ENCODE measurements at regions not wholly inside any gene's neighbourhood (a gene's known extent, or its start where the extent isn't known, plus 50 kb on each side); places are given as distances from the start of the nearest gene placed in this dataset.

- Histone ChIP-seq H3K9me3 (ENCODE audit: control insufficient read depth, low read length) (no peaks in the 10 kb centered on the region), H3K79me2 (no peaks in the 10 kb centered on the region), H3K27ac (no peak overlapping the region), H3K4me2 (ENCODE audit: low read length) (no peak overlapping the region), H3K4me1 (no peaks in the 10 kb centered on the region), H3K36me3 (ENCODE audit: control insufficient read depth, insufficient read depth, low read length) (no peaks in the 10 kb centered on the region), H3K9ac (no peak overlapping the region), H2AFZ (no peak overlapping the region), H3K27me3 (ENCODE audit: control insufficient read depth, insufficient read depth, low read length) (no peaks in the 10 kb centered on the region), H3K4me3 (ENCODE audit: low read depth, low read length) (no peak overlapping the region)
- TF ChIP-seq CTCF (IDR thresholded peaks at IDR 0.05): no peak
These were observed 1200.7 kb downstream of the SLITRK1 start for GRCh38 chr13:82681535-82681934.

GRCh38 chr13:82678052-82678451 lies 1204.2 kb downstream of the SLITRK1 start:
- H3K4me1 ChIP-seq: no peaks in the 10 kb centered on the region

GRCh38 chr13:82675024-82675423 lies 1207.2 kb downstream of the SLITRK1 start:
- no peak for TF ChIP-seq CTCF (IDR thresholded peaks at IDR 0.05)
- Histone ChIP-seq H3K9ac (no peak overlapping the region), H3K27me3 (ENCODE audit: control insufficient read depth, insufficient read depth, low read length) (no peaks in the 10 kb centered on the region), H3K79me2 (no peaks in the 10 kb centered on the region), H3K4me2 (ENCODE audit: low read length) (no peak overlapping the region), H3K27ac (no peak overlapping the region), H3K4me3 (ENCODE audit: low read depth, low read length) (no peak overlapping the region), H2AFZ (no peak overlapping the region), H3K36me3 (ENCODE audit: control insufficient read depth, insufficient read depth, low read length) (no peaks in the 10 kb centered on the region), H3K4me1 (no peaks in the 10 kb centered on the region), H3K9me3 (ENCODE audit: control insufficient read depth, low read length) (no peaks in the 10 kb centered on the region)

More at GRCh38 chr13:82678052-82678451, 1204.2 kb downstream of the SLITRK1 start:
- Histone ChIP-seq H3K36me3 (ENCODE audit: control insufficient read depth, insufficient read depth, low read length) (no peaks in the 10 kb centered on the region), H3K79me2 (no peaks in the 10 kb centered on the region), H3K4me2 (ENCODE audit: low read length) (no peak overlapping the region), H3K9me3 (ENCODE audit: control insufficient read depth, low read length) (no peaks in the 10 kb centered on the region), H3K27ac (no peak overlapping the region), H3K27me3 (ENCODE audit: control insufficient read depth, insufficient read depth, low read length) (no peaks in the 10 kb centered on the region), H3K9ac (no peak overlapping the region), H3K4me3 (ENCODE audit: low read depth, low read length) (no peak overlapping the region), H2AFZ (no peak overlapping the region)
- TF ChIP-seq CTCF (IDR thresholded peaks at IDR 0.05): no peak

- no peaks in the 10 kb centered on the region for H3K36me3 ChIP-seq (ENCODE audit: control insufficient read depth, insufficient read depth, low read length)
- no peak overlapping the region for H3K27ac ChIP-seq
These were observed 1207.7 kb downstream of the SLITRK1 start for GRCh38 chr13:82674546-82674945.

More at GRCh38 chr13:82674546-82674945, 1207.7 kb downstream of the SLITRK1 start:
- no peaks in the 10 kb centered on the region for H3K4me1 ChIP-seq
- no peaks in the 10 kb centered on the region for H3K27me3 ChIP-seq (ENCODE audit: control insufficient read depth, insufficient read depth, low read length)
- TF ChIP-seq CTCF (IDR thresholded peaks at IDR 0.05): no peak
- no peaks in the 10 kb centered on the region for H3K79me2 ChIP-seq
- H3K4me3 ChIP-seq (ENCODE audit: low read depth, low read length): no peak overlapping the region
- no peak overlapping the region for H3K4me2 ChIP-seq (ENCODE audit: low read length)
- no peaks in the 10 kb centered on the region for H3K9me3 ChIP-seq (ENCODE audit: control insufficient read depth, low read length)
- H3K9ac ChIP-seq: no peak overlapping the region
- no peak overlapping the region for H2AFZ ChIP-seq
